ENCODE measurements at regions not wholly inside any gene's neighbourhood (a gene's known extent, or its start where the extent isn't known, plus 50 kb on each side); places are given as distances from the start of the nearest gene placed in this dataset.

DNA sequence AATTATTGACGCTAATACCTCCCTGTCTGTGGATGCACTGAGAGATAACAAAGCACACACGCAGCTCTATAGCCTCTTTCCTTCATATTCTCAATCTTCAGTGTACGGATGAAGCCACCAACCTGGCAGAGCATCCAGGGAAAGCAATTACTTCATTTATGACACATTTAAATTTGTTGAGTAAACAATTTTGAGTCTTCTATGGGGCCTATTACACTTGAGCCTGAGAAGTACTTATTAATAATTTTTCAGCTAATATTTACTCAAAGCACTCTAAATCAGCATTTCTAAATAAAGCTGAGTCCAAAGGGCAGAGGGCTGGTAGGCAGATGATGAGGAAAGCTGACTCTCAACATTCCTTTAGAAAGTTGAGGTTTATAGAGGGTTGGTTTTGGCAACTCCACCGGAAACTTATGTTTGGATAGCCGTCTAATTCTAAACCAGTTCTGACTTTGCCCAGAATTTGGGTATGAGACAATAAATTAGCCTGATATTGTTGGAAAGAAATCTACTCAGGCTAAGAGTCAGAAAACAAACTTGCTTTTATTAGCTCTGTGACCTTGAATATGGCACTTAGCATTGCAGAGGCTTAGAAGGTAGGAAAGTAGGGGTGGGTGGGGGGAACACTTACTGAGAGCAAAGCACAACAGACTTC is 643.5 kb downstream of the CDH11 start:
- intact Hi-C loops (cut with DNase I) = no loop called here

DNA sequence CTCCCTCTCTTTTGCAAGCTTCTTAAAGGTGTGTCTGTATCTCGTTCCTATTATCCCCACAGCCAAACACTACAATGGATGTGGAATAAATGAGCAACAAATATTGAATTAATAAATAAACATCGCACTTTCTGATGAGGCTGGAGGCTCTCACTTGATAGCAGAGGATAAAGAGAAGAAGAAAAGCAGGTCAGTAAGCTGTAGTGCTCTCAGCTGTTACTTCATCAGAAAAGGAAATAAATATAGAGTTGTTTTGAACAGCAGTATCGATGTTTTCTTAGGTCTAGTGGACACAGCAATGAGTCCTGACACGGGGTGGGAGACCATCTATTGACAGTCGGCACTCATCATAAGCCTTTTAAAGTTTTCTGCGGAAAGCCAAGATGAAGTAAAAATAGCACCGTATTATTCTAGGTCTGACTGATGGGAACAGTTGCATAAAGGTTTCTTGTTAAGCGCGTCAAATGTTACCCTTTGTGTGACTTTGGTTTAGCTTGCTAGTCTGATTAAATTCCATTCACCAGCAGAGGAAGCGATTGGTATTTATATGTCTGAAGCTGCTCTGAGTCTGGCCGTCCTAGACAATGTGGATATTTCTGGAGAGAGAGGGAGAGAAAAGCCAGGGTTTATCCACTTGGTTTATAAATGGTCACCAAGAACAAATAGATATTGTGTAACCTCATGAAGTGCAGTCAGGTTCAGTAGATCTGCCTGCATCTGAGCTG is 646.1 kb downstream of the CDH11 start:
- DNase-seq = no peak
- intact Hi-C loops (cut with DNase I) = no loop called here

More for the DNA sequence above, 643.5 kb downstream of the CDH11 start:
- DNase-seq = no peak

DNA sequence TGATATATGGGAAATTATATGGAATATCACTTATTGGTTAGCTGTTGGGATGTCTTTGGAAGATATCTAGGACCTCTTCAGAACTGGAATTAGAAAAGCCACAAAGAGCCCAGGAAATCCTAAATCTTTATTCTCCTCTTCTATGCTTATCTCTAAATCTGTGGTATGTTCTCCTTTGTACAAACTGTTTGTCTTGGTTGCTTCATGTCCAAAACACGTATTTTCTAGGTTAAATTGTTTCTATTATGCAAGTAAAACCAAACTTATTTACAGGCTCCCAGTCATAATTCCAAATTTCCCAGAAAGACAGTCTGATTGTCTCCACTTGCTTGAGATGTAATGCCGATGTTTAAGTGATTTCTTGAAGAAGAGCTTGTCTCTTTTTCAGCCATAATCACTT is 650.9 kb downstream of the CDH11 start:
- DNase-seq = no peak

DNA sequence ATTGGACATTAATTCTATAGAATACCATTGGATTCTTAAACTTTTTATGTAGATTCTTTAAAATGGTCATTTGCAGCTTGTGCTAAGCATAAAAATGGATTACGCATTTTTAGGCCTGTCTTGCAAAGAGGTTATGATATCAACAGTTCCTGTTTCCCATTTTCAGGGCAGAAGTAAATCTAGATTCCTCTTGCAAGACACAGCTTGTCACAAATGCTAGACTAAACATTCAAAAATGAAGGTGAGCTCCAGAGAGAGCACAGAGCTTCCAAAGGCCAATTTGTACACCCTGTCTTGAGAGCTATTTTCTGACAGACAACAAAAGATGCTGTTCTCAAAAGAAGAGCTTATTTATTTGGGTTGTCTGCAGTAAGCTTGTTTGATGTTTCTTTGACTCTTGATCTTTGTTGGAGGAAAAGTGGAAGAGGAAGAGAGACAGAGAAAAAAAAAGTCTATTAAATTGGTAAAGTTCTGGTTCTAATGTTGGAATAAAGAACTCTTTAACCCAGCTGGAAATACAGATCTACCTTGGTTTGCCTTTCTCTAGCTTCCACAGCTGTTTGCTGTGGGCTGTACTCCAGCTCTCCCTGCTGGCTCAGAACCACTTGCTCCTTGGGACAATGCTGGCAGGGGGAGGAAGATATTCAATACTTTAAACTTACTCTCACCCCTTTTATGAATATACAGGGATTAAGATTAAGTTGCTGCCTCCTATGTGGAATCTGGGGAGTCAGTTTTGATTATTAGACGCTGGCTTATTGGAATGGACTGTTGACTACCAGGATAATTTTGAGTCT is 651.8 kb downstream of the CDH11 start:
- no peak for DNase-seq
- intact Hi-C loops (cut with DNase I) = no loop called here

More for the DNA sequence above, 650.9 kb downstream of the CDH11 start:
- intact Hi-C loops (cut with DNase I) = no loop called here

DNA sequence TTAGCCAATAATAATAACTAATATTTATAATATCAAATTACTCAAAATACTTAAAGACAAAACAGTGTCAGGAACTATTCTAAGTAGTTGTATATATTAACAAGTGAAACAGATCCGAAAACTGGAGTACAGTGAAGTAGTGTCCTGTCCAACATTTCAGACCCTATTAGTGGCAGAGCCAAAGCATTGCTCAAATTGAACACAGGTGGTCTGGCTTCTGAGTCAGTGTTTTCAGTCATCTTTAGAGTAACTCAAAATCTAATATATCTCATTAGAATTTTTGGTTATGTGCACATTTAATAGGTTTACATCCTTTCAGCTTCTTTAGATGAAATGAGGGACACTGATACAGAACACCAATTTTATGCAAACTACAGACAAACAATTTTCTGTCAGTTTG is 652.5 kb downstream of the CDH11 start:
- no peak for DNase-seq
- intact Hi-C loops (cut with DNase I) = no loop called here

DNA sequence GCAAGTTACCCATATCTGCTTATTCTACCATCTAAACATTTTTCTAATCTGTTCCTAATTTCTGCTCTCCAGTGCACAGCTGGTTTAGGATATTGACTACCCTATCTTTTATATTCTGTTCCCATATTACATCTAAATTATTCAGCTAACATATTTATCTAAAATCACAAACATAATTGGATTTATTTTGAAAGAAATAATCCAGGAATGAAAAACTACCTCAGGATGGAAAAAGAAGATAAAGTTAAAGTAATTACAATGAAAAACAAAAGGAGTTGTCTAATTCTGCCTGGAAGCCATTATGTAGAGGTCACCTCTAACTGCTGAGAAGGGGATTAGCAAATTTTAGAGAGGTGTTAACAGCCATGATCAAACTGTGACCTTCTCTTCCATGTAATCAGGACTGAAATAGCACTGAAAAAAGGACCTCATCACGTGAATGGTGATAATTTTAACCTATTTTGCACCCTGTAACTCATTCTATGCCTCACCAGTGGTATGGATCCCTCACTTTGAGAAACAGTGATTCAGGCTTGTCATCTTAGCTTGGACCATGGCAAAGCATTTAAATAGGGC is 653.3 kb downstream of the CDH11 start:
- DNase-seq = no peak
- intact Hi-C loops (cut with DNase I) = no loop called here

DNA sequence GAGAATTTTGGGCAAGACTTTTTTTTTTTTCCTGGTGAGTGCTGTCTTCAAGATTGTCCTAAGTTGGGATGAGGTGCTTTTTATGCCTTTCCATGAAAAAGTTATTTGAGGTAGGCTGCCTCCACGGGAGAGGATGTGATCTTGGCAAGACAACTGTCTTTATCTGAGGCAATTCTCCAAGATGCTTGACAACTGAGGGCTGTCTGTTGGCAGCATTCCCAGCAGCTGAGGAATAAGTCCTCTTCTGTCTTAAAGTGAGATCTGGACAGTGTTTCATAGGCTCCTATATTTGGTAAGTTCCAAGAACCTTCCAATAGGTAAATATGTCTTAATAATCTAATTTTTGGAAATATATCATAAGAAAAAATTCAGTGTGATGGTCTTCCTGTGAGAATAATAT is 662.0 kb downstream of the CDH11 start:
- intact Hi-C loops (cut with DNase I) = no loop called here

DNA sequence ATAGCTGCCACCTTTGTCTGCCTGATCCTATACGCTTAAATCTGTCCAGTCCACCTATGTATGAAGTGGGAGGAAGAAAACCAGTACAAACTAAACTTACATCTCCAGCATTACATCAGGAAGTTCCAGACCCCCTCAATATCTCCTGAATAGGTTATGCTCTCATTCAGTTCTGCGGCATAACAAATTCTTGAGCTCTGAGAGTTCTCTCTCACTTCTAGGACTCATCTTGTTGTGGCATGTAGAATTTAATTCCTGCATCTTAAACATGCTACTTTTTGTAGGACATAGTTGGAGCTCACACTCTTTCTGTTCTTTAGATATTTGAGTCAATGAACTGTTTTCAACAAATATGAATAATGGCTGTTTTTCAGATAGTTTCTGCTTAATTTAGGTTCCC is 662.5 kb downstream of the CDH11 start:
- intact Hi-C loops (cut with DNase I) = no loop called here
- no peak for DNase-seq

More for the DNA sequence above, 662.0 kb downstream of the CDH11 start:
- DNase-seq = peak in 2 of 10 donors; percentile 8 to 81

DNA sequence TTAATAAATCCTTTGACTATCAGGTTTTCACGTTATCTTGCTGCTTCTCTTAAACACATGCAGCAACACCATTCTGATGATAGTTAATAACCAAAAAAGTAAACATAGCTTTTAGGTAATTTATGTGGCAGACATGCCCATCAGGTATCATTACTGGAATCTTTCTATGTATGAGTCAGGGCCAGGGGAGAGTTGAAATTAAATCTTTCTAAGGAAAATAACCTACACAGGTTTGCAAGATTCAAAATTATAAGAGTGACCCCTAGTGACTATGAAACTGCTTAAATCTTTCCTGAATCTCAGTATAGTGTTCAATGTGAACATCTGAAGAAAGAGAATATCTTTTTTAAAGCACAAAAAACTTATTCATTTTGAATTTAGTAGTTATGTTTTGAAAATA is 666.6 kb downstream of the CDH11 start:
- no peak for DNase-seq
- intact Hi-C loops (cut with DNase I) = no loop called here

DNA sequence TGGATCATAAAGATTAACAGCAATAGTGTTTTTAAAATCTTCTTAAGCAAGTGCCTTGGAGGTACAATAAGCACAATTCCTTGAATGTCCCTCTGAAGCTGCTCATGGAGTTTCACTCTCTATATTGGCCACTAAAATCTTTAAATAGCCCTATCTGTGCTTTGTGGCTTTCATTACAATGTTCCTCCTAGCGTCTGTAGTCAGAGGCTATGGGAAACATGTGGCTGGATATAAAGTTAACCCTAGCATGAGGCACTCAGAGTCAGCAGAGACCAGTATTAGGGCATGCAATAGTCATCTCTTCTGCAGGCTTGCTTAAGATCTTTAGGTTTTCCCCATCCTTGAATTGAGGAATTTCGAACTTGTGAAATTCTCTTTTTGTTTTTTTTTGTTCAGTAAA is 668.2 kb downstream of the CDH11 start:
- no peak for DNase-seq
- intact Hi-C loops (cut with DNase I) = no loop called here

DNA sequence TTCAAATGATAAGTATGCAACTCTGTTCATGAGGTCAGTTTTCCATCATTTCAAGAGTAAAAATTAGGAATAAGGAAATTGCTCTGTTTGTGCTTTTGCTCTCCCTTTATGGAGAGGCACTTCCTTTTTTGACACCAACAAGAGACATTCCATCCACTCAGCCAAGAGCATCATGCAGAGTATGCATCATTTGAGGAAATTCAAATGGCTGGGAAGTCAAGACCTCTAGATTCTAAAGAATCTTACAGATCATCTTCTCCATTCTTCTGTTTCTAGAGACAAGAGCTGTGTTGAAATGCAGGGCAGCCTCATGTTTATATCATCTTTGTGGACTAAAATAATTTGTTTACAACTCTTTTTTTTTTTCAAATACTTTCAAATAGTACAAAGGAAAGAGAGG is 669.4 kb downstream of the CDH11 start:
- DNase-seq = no peak
- intact Hi-C loops (cut with DNase I) = no loop called here

DNA sequence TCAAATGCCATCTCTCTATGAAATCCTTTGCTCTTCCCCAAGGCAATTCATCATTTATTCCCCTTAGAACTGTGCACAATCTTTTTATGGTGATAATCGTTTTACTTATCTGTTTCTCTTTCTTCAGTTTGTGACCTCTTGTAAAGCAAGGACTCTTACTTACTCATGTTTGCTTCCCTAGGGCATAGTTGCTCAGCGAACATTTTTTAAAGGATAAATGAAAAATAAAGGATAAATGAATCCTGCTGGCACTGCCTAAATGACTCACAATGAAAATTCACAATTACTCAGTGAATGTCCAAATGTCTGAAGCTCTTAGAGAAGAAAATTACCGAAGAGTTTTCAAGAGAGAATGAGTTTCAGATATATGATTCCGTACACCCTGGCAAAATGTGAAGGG is 671.7 kb downstream of the CDH11 start:
- DNase-seq = no peak
- intact Hi-C loops (cut with DNase I) = no loop called here

DNA sequence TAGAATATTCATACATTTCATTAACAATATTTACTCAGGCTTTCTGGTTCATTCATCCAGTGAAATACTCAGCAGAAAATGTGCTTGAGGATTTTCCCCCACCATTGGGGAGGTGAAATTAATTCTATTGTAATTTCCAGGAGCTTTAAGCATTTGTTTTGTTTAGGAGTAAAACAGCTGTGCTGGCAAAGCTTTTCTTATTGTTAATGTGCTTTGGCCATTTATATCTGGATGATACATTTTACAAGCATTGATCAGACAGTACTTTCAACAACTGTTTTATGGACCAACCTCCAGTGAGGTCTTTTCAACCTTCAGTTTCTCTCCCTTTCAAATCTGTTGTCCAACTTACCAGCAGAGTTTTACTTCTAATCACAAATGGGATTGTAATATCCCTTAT is 672.4 kb downstream of the CDH11 start:
- intact Hi-C loops (cut with DNase I) = no loop called here
- no peak for DNase-seq

DNA sequence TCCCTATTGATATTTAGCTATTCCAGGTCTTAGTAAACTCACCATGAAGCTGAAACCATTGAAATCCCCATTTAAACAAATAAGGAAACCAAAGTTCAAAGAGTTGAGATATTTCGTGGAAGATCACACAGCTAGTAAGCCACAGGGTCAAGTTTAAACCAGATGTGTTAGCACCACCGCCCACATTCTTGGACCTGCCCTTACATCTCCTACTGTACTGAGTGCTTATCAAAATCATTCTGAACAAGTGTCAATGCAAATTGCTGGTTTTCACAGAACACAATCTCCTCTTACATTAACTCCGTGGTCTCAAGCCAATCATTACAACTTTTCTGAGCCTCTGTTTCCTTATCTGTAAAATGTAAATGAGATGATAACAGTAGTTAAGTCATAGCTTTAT is 676.2 kb downstream of the CDH11 start:
- intact Hi-C loops (cut with DNase I) = no loop called here
- DNase-seq = no peak

DNA sequence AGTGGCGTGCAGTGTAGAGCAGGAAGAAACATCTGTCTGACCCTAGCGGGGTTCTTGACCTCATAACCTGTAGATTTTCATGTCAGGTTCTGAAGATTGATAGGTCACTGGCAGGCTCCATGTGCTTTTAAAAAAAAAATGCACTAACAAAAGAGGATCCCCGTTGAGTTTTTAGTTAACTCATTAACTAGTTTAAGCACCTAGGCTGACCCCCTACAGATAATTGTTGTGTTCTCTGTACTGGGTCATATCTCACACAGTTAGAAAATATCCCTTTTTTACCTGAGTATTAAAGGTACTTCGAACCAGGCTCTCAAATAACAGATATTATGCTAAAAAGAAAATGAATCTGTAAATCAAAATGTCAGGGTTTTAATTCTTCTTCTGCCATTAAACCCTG is 676.6 kb downstream of the CDH11 start:
- DNase-seq = no peak
- intact Hi-C loops (cut with DNase I) = no loop called here

DNA sequence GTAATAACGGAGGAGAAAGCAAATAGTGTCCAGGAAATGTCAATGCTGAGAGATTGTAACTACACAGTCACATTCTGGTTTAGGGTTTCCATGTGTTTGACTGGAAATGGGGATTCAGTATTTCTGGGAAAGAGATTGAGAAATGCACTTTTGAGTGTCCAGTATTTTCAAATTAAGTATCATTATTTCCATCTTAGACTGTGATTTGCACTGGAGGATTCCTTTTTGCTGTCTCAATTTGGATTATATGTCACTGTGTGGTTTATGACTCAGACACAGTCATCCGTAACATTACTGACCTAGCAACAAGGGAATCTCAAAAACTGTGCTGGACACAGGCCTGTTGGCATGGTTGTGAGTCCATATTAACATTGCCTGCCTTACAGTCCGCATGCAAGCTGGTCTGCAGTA is 681.4 kb downstream of the CDH11 start:
- no peak for DNase-seq

DNA sequence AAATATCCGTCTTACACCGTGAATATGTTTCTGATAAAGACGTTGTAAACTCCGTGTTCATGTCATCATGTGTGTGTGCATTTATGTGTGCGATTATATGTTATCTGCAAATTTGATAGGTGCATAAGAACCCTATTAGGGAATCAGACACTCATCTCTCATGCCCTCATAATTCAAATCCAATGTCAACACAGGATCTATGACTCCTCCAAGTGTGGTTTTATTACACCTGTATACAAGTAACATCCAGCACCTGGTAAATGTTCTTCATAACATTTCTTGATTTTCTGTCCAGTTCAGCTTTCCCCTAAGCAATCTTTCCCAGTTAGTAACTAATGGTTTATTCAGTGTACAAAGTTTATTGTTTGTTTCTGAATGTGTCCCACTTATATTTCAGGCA is 681.9 kb downstream of the CDH11 start:
- intact Hi-C loops (cut with DNase I) = no loop called here
- DNase-seq = no peak

More for the DNA sequence above, 681.4 kb downstream of the CDH11 start:
- intact Hi-C loops (cut with DNase I) = no loop called here

DNA sequence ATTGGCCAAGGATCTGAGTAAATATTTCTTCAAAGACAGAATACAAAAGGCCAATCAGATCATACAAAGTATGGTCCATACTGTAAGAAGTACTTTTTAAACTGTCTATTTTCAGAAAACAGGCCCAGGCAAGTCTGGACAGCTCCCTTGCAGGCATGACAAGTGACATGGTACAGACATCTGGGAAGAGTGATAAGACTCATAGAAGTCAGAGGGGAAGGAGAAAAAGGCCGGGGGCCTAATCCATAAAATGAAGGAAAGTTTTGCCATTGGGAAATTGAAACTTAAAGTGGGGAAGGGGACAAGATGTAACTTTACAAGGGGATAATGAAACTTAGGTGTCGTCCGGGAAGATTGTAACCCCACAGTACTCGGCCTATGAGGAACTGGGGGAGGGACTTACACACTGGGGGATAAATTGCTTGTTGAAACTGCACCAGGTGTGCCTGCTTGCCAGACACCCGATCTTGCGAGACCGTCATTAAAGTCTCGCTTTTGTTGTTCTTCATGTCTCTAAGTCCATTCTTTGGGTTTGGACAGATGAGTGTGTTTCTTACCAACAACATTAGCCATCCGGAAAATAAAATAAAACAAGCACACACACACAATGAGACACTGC is 684.0 kb downstream of the CDH11 start:
- DNase-seq = no peak
- intact Hi-C loops (cut with DNase I) = no loop called here

DNA sequence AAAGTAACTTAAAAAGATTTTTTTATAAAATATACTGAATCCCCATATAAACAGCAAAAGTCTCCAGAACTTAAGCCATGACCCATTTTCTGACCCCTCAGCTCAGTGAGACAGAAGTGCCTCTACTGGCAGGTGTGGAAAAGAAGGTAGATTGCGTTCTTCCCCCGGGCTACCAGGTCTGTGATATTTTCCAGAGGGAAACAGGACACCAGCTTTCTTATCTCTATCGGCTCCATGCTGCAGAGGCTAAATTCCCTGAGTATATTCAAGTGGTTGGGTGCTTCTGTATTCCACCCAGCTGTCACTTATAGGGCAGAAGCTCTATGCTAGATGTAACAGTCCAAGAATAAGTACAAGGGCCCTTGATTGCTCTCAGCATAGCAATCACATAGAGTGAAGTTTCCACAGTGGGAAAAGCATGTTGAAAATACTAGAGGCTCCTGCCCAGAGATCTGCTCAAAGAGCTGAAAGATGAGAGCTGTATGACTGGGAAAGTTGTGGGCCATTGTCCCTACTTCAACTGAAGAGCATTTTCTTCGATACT is 687.3 kb downstream of the CDH11 start:
- DNase-seq = no peak
- intact Hi-C loops (cut with DNase I) = no loop called here

DNA sequence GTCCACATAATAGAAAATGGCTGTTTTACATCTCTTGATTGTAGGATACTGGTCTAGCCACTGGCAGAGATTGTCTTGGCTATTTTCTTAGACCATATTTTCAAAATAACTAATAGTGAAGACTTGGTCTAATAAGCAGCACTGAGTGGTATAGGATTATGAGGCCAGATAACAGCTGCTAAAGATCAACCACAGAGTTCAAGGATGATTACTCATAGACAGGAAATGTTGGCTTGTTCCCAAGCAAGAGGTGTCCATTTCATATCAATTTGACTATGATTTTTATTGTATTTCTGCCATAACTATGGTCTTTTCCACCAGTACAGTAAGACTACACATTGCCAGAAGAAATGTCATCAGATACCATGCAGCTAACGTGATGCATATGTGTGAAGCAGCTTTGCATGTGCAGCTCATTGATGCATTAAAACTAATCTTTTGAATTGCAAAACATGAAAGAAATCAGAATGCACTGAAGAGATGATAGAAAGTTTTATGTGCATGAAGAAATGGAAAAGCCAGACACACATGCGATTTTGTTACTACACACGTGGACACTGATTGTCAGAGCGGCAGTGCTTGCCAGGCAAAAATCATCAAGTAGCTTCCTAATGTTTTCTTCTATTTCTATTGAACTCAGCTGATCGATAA is 693.3 kb downstream of the CDH11 start:
- intact Hi-C loops (cut with DNase I) = no loop called here
- no peak for DNase-seq

All from posterior cingulate gyrus (tissue), 11 donors.